GM19025 (cell line): ENCODE measurements at regions not wholly inside any gene's neighbourhood (a gene's known extent, or its start where the extent isn't known, plus 50 kb on each side); places are given as distances from the start of the nearest gene placed in this dataset.

ENCODE experiments used
- ATAC-seq: cut with Tn5 transposase; IDR thresholded peaks from one replicate; pipeline ENCODE4 v1.9.1; 2021; ENCODE audit warnings: mild to moderate bottlenecking, low read depth, moderate library complexity; ENCODE audit not compliant: unreplicated experiment

DNA sequence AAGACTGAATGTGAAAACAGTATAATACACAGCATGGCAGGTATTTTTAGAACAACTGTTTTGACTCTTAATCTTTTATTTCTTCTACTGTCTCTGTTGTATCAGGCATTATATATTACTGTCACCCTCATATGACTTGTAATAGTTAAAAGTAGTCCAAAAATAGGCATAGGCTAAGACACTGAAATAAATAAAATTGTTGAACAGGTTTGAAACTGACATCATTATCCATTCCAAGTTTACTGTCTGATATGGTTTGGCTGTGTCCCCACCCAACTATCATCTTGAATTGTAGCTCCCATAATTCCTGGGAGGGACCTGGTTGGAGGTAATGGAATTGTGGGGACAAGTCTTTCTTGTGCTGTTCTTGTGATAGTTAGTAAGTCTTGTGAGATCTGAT lies 91.4 kb upstream of the CDH19 start:
- no peak for ATAC-seq

DNA sequence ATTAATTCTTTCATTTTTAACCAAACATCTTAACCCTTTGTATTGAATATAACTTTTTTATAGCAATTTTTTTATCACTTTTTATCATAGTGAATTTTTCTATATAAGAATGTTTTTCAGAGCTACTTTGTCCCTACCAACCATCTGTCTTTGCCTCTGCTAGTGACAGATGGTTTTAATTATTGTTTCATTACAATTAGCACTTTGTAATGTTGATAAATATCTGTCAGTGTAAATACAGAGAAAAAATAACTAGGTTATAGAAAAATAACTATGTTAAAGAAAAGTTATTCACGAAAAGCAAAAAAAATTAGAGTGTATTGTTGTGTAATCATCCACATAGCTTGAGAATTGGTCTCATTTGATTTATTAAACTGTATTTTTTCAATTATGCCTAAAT lies 91.0 kb upstream of the CDH19 start:
- ATAC-seq, result no peak

- no peak for ATAC-seq
Observed at GRCh38 chr18:66687635-66688034, 83.7 kb upstream of the CDH19 start.

- ATAC-seq, result no peak
Observed at GRCh38 chr18:66682855-66683322, 79.0 kb upstream of the CDH19 start.

DNA sequence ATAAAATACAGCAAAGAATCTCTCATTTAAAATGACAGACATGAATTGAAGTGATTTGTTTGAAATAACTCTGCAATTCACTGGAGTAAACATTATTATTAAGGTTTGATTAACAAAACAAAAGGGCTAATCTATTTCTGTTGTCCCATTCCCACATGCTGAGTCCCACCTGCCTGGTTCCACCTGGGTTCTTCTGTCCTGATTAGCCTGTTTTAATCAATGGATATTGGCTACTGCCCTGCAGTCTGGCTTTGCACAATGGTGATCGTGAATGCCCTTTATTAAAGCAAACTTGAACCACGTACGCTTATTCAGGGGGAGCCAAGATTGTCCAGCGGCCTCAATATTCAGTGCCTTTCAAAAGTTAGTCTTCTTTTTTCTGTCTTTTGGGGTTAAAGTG lies 72.8 kb upstream of the CDH19 start:
- no peak for ATAC-seq

GRCh38 chr18:66674286-66674685 lies 70.4 kb upstream of the CDH19 start:
- ATAC-seq, result no peak

DNA sequence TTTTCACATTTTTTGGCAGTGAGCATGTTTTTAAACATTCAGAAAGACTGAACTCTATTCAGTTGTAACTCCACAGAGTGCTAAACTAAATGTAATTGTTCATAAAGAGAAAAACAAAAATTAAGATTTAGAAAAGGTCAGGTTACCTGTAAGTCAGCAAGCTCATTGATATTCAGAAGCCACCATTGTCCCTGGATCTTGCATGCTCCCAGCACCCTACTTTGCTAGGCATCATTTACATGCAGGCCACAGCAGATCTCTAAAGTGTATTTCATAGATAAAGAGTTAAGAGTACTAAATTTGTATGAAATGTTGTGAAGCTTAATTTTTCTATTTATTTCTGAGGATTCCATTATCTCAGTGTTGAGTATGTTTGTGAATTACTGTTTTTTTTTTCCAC lies 64.8 kb upstream of the CDH19 start:
- ATAC-seq, result no peak

DNA sequence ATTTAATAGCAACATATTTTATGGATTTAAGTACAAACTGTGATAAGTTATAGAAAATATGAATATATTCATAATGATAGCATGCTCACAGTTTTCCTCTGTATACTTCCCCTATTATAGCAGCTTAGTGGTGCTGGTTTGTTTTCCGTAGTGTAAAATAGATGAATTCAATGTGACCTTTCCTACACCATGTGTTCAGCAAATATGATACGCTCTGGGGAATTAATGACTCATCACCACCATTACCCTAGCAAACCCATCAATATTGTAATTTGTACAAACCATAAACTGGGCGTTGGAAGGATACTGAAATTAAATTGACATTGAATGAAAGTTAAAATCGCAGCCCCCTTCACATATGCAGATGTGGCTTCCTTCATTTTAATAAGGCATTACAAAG lies 58.7 kb upstream of the CDH19 start:
- no peak for ATAC-seq

DNA sequence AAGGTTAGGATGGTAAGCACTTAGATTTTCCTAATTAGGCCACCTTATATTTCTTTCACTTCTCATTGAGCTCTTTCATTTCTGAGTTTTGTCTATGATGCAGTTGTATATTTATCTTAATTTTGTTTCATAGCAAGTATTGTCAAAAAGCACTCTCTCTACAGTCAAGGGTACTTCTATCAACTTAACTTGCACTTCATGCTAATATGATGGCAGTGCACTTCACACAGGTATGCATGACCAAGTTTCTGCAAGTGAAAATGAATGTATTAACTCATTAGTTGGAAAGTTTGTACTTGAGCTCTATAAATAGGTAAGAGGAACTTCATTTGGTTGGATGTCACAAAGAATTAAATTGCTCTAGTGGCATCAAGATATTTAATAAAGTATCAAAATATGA lies 51.5 kb upstream of the CDH19 start:
- ATAC-seq, result no peak
